MM.1S (cell line): ENCODE measurements at regions not wholly inside any gene's neighbourhood (a gene's known extent, or its start where the extent isn't known, plus 50 kb on each side); places are given as distances from the start of the nearest gene placed in this dataset.

Experiments
- CTCF ChIP-seq: fragments of 300-600 bp; sonication (generic); IDR thresholded peaks from 2 replicates; pipeline ENCODE4 v1.5.1; 2016; ENCODE audit warnings: antibody characterized with exemption, low read length, mixed read lengths
- EZH2 ChIP-seq: fragments of 300-600 bp; sonication (generic); optimal IDR thresholded peaks from 2 replicates; pipeline ENCODE3; 2017; ENCODE audit warnings: low read depth, mild to moderate bottlenecking, antibody characterized with exemption, low read length, mixed read lengths

GRCh38 chr2:103423100-103423499, 661.3 kb downstream of the TMEM182 start:
- TF ChIP-seq CTCF: no peak
- no peak for TF ChIP-seq EZH2
